ENCODE measurements at regions not wholly inside any gene's neighbourhood (a gene's known extent, or its start where the extent isn't known, plus 50 kb on each side); places are given as distances from the start of the nearest gene placed in this dataset.

GRCh38 chr1:239810061-239810481, 281.6 kb upstream of the FMN2 start:
- no peaks in the 10 kb centered on the region for H3K9me3 ChIP-seq (ENCODE audit: control insufficient read depth, low read length)

GRCh38 chr1:239811211-239811885, 280.3 kb upstream of the FMN2 start:
- no peaks in the 10 kb centered on the region for H3K36me3 ChIP-seq (ENCODE audit: control insufficient read depth, insufficient read depth, low read length)
- no peak for TF ChIP-seq CTCF (IDR thresholded peaks at IDR 0.05)
- no peaks in the 10 kb centered on the region for H3K27me3 ChIP-seq (ENCODE audit: control insufficient read depth, insufficient read depth, low read length)
- no peak overlapping the region for H3K9ac ChIP-seq
- no peak overlapping the region for H3K4me2 ChIP-seq (ENCODE audit: low read length)
- no peaks in the 10 kb centered on the region for H3K4me1 ChIP-seq
- H3K27ac ChIP-seq = no peak overlapping the region
- no peak overlapping the region for H3K4me3 ChIP-seq (ENCODE audit: low read depth, low read length)
- no peaks in the 10 kb centered on the region for H3K79me2 ChIP-seq
- H2AFZ ChIP-seq = no peak overlapping the region
- no peaks in the 10 kb centered on the region for H3K9me3 ChIP-seq (ENCODE audit: control insufficient read depth, low read length)

More at GRCh38 chr1:239810061-239810481, 281.6 kb upstream of the FMN2 start:
- Histone ChIP-seq H3K4me1 (no peaks in the 10 kb centered on the region), H3K4me2 (ENCODE audit: low read length) (no peak overlapping the region), H3K4me3 (ENCODE audit: low read depth, low read length) (no peak overlapping the region), H3K27ac (no peak overlapping the region), H2AFZ (no peak overlapping the region), H3K9ac (no peak overlapping the region), H3K79me2 (no peaks in the 10 kb centered on the region), H3K36me3 (ENCODE audit: control insufficient read depth, insufficient read depth, low read length) (no peaks in the 10 kb centered on the region), H3K27me3 (ENCODE audit: control insufficient read depth, insufficient read depth, low read length) (no peaks in the 10 kb centered on the region)
- no peak for TF ChIP-seq CTCF (IDR thresholded peaks at IDR 0.05)

GRCh38 chr1:239812580-239812979, 279.1 kb upstream of the FMN2 start:
- Histone ChIP-seq H3K79me2 (no peaks in the 10 kb centered on the region), H3K9ac (no peak overlapping the region), H3K36me3 (ENCODE audit: control insufficient read depth, insufficient read depth, low read length) (no peaks in the 10 kb centered on the region), H3K27ac (no peak overlapping the region), H3K4me2 (ENCODE audit: low read length) (no peak overlapping the region), H3K4me3 (ENCODE audit: low read depth, low read length) (no peak overlapping the region), H3K4me1 (no peaks in the 10 kb centered on the region), H3K9me3 (ENCODE audit: control insufficient read depth, low read length) (no peaks in the 10 kb centered on the region), H2AFZ (no peak overlapping the region), H3K27me3 (ENCODE audit: control insufficient read depth, insufficient read depth, low read length) (no peaks in the 10 kb centered on the region)
- TF ChIP-seq CTCF (IDR thresholded peaks at IDR 0.05) = no peak

- Histone ChIP-seq H3K79me2 (no peaks in the 10 kb centered on the region), H3K27ac (no peak overlapping the region), H3K9me3 (ENCODE audit: control insufficient read depth, low read length) (no peaks in the 10 kb centered on the region), H3K4me1 (no peaks in the 10 kb centered on the region), H3K4me2 (ENCODE audit: low read length) (no peak overlapping the region), H2AFZ (no peak overlapping the region), H3K36me3 (ENCODE audit: control insufficient read depth, insufficient read depth, low read length) (no peaks in the 10 kb centered on the region), H3K4me3 (ENCODE audit: low read depth, low read length) (no peak overlapping the region), H3K9ac (no peak overlapping the region), H3K27me3 (ENCODE audit: control insufficient read depth, insufficient read depth, low read length) (no peaks in the 10 kb centered on the region)
- no peak for TF ChIP-seq CTCF (IDR thresholded peaks at IDR 0.05)
Observed at GRCh38 chr1:239814306-239814881, 277.3 kb upstream of the FMN2 start.

- no peaks in the 10 kb centered on the region for H3K79me2 ChIP-seq
- no peaks in the 10 kb centered on the region for H3K9me3 ChIP-seq (ENCODE audit: control insufficient read depth, low read length)
- H3K27me3 ChIP-seq (ENCODE audit: control insufficient read depth, insufficient read depth, low read length) = no peaks in the 10 kb centered on the region
- H3K4me3 ChIP-seq (ENCODE audit: low read depth, low read length) = no peak overlapping the region
- H3K27ac ChIP-seq = no peak overlapping the region
- H3K4me1 ChIP-seq = no peaks in the 10 kb centered on the region
- H3K9ac ChIP-seq = no peak overlapping the region
- no peak overlapping the region for H3K4me2 ChIP-seq (ENCODE audit: low read length)
- H3K36me3 ChIP-seq (ENCODE audit: control insufficient read depth, insufficient read depth, low read length) = no peaks in the 10 kb centered on the region
- no peak overlapping the region for H2AFZ ChIP-seq
- no peak for TF ChIP-seq CTCF (IDR thresholded peaks at IDR 0.05)
Observed at GRCh38 chr1:239815074-239815473, 276.6 kb upstream of the FMN2 start.
